Fibroblast of lung (primary cell): ENCODE measurements at regions not wholly inside any gene's neighbourhood (a gene's known extent, or its start where the extent isn't known, plus 50 kb on each side); places are given as distances from the start of the nearest gene placed in this dataset.

Experiments
- DNase-seq, 2 donors: peaks; one replicate each; pipeline versions ENCODE4 v3.0.0 to v3.0.0-alpha.2; 2010; ENCODE audit warnings: low read depth in 2 of 2
- H2AFZ ChIP-seq: 2 replicates; pipeline ENCODE4 v1.5.1; 2012; ENCODE audit warnings: low read length, control low read depth, inconsistent platforms
- H3K27ac ChIP-seq: 2 replicates; pipeline ENCODE4 v1.5.1; 2011; ENCODE audit warnings: low read length, control low read depth; ENCODE audit not compliant: insufficient read depth
- H3K27me3 ChIP-seq: 2 replicates; pipeline ENCODE4 v1.5.1; 2011; ENCODE audit warnings: mild to moderate bottlenecking, low read length; ENCODE audit not compliant: control insufficient read depth, insufficient read depth
- H3K36me3 ChIP-seq: 2 replicates; pipeline ENCODE4 v1.5.1; 2011; ENCODE audit warnings: low read length; ENCODE audit not compliant: control insufficient read depth, insufficient read depth
- H3K4me1 ChIP-seq: 2 replicates; pipeline ENCODE4 v1.5.1; 2011; ENCODE audit warnings: low read length; ENCODE audit not compliant: control insufficient read depth, insufficient read depth; ENCODE audit errors: extremely low read depth
- H3K4me2 ChIP-seq: 2 replicates; pipeline ENCODE4 v1.5.1; 2011; ENCODE audit warnings: low read length, control low read depth; ENCODE audit not compliant: insufficient read depth; ENCODE audit errors: extremely low read depth
- H3K4me3 ChIP-seq, 4 experiments: fragments of 200-600 bp in 1 of 4; sonication (generic) in 1 of 4; replicated peaks in 1 of 4; 2 replicates each; pipeline ENCODE4 v1.5.1; 2011 to 2016; ENCODE audit warnings: low read length in 4 of 4, low read depth in 3 of 4, mild to moderate bottlenecking in 3 of 4, control low read depth in 2 of 4, inconsistent platforms in 1 of 4, mixed read lengths in 1 of 4; ENCODE audit not compliant: insufficient read depth in 1 of 4; ENCODE audit errors: control extremely low read depth in 1 of 4
- H3K79me2 ChIP-seq: 2 replicates; pipeline ENCODE4 v1.5.1; 2012; ENCODE audit warnings: mild to moderate bottlenecking, low read length, inconsistent platforms; ENCODE audit not compliant: control insufficient read depth, insufficient read depth
- H3K9ac ChIP-seq: 2 replicates; pipeline ENCODE4 v1.5.1; 2011; ENCODE audit warnings: mild to moderate bottlenecking, low read length, control low read depth; ENCODE audit not compliant: insufficient read depth
- H3K9me3 ChIP-seq: 2 replicates; pipeline ENCODE4 v1.5.1; 2012; ENCODE audit warnings: low read depth, low read length; ENCODE audit not compliant: control insufficient read depth, insufficient read depth
- H4K20me1 ChIP-seq: 2 replicates; pipeline ENCODE4 v1.5.1; 2011; ENCODE audit warnings: low read length; ENCODE audit not compliant: control insufficient read depth, insufficient read depth; ENCODE audit errors: extremely low read depth
- CTCF ChIP-seq, 2 donors: IDR thresholded peaks in 1 of 2; conservative IDR thresholded peaks in 1 of 2; 1 replicate in 1 of 2; 2 replicates in 1 of 2; pipeline ENCODE4 v1.5.1; 2011 to 2012; ENCODE audit warnings: low read length in 2 of 2, control low read depth in 1 of 2, inconsistent platforms in 1 of 2, low read depth in 1 of 2, mild to moderate bottlenecking in 1 of 2
- EZH2 ChIP-seq: IDR thresholded peaks from 2 replicates; pipeline ENCODE4 v1.5.1; 2012; ENCODE audit warnings: low read length, control low read depth, mild to moderate bottlenecking; ENCODE audit errors: missing control alignments

GRCh38 chr11:107272561-107272960 lies 185.1 kb downstream of the CWF19L2 start:
- DNase-seq = no peak
- H2AFZ ChIP-seq = no peak overlapping the region
- no peaks in the 10 kb centered on the region for H4K20me1 ChIP-seq
- H3K4me1 ChIP-seq = no peaks in the 10 kb centered on the region
- no peaks in the 10 kb centered on the region for H3K27me3 ChIP-seq
- H3K79me2 ChIP-seq = no peaks in the 10 kb centered on the region
- no peak overlapping the region for H3K27ac ChIP-seq
- no peak overlapping the region for H3K9ac ChIP-seq
- TF ChIP-seq CTCF (conservative IDR thresholded peaks at IDR 0.05 in 1 of 2, IDR thresholded peaks at IDR 0.05 in 1 of 2; ENCODE audit: low read depth in 1 of 2, low read length in 2 of 2) = no peak
- TF ChIP-seq EZH2 = no peak
- no peaks in the 10 kb centered on the region for H3K9me3 ChIP-seq
- H3K4me3 ChIP-seq = no peak overlapping the region
- no peak overlapping the region for H3K4me2 ChIP-seq
- no peaks in the 10 kb centered on the region for H3K36me3 ChIP-seq

GRCh38 chr11:107271425-107271824 lies 186.2 kb downstream of the CWF19L2 start:
- H3K36me3 ChIP-seq = no peaks in the 10 kb centered on the region
- no peak overlapping the region for H3K9ac ChIP-seq
- H3K79me2 ChIP-seq = no peaks in the 10 kb centered on the region
- no peak overlapping the region for H3K4me3 ChIP-seq
- H3K4me2 ChIP-seq = no peak overlapping the region
- no peak overlapping the region for H2AFZ ChIP-seq
- no peaks in the 10 kb centered on the region for H4K20me1 ChIP-seq
- no peaks in the 10 kb centered on the region for H3K9me3 ChIP-seq
- no peak for DNase-seq
- no peak for TF ChIP-seq CTCF (conservative IDR thresholded peaks at IDR 0.05 in 1 of 2, IDR thresholded peaks at IDR 0.05 in 1 of 2; ENCODE audit: low read depth in 1 of 2, low read length in 2 of 2)
- no peak overlapping the region for H3K27ac ChIP-seq
- H3K4me1 ChIP-seq = no peaks in the 10 kb centered on the region
- no peaks in the 10 kb centered on the region for H3K27me3 ChIP-seq

- DNase-seq = no peak
- Histone ChIP-seq H3K27ac (no peak overlapping the region), H2AFZ (no peak overlapping the region), H3K36me3 (no peaks in the 10 kb centered on the region), H3K9me3 (no peaks in the 10 kb centered on the region), H3K27me3 (no peaks in the 10 kb centered on the region), H3K4me1 (no peaks in the 10 kb centered on the region), H4K20me1 (no peaks in the 10 kb centered on the region), H3K79me2 (no peaks in the 10 kb centered on the region), H3K4me3 (no peak overlapping the region), H3K9ac (no peak overlapping the region), H3K4me2 (no peak overlapping the region)
- TF ChIP-seq EZH2 (no peak), CTCF (conservative IDR thresholded peaks at IDR 0.05 in 1 of 2, IDR thresholded peaks at IDR 0.05 in 1 of 2; ENCODE audit: low read depth in 1 of 2, low read length in 2 of 2) (no peak)
These were observed 188.6 kb downstream of the CWF19L2 start for GRCh38 chr11:107268977-107269376.
